ENCODE measurements at regions not wholly inside any gene's neighbourhood (a gene's known extent, or its start where the extent isn't known, plus 50 kb on each side); places are given as distances from the start of the nearest gene placed in this dataset.
A peak's percentile ranks its signal among the peaks of the same experiment; 100 is the strongest.

- DNase-seq (ENCODE audit: low read depth): no peak
Measured at GRCh38 chr1:58862728-58863385, 79.0 kb upstream of the JUN start.

DNA sequence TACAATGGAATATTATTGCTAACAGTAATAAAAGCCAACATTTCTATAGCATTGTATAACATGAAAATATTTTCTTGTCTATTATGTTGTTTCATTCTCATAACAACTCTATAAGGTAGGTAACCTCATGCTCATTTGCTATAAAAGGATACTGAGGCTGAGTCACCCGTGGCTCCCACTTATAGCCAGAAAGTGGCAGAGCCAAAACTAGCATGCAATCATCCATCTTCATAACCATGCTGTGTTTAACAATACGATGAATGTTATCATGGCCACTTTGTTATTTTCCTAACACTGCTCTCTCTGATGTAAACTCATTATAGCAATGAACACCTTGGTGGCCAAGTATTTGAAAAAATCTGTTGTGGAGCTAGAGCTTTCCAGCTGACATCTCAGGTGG lies 80.8 kb upstream of the JUN start:
- no peak for DNase-seq (ENCODE audit: low read depth)

GRCh38 chr1:58866578-58866977 lies 82.7 kb upstream of the JUN start:
- DNase-seq (ENCODE audit: low read depth): no peak

DNA sequence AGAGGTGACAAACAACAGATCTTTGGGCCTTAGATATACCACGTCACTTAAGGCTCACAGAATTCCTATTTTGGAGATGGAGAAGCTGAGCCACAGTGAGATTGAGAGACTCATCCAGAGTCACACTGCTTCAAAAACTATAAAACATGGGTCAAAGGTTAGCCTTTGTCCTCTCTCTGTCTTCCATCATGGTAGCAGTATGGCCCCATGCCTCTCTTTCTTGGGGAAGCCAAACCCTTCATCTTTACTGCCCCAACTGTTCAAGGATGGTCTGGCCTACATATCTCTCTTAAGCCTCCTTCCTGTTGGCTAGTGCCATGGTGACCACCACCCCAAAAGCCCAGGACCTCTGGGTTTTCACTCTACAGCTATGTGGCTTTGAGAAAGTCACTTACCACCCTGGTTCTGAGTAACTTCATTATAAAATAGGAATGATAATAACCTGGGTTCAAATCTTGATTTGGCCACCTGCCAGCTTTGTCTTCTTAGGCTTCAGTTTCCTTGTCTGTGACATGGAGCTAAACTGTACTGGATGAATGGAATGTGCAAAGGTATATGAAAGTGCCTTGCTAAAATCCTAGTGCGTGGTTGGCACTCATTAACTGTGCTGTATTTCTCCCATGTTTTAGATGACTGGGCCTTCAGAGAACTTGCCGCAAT lies 85.9 kb upstream of the JUN start:
- DNase-seq (ENCODE audit: low read depth): no peak

GRCh38 chr1:58870298-58870676 lies 86.4 kb upstream of the JUN start:
- peak; percentile 24 for DNase-seq (ENCODE audit: low read depth)

- no peak for DNase-seq (ENCODE audit: low read depth)
Measured at GRCh38 chr1:58874342-58874741, 90.5 kb upstream of the JUN start.

DNA sequence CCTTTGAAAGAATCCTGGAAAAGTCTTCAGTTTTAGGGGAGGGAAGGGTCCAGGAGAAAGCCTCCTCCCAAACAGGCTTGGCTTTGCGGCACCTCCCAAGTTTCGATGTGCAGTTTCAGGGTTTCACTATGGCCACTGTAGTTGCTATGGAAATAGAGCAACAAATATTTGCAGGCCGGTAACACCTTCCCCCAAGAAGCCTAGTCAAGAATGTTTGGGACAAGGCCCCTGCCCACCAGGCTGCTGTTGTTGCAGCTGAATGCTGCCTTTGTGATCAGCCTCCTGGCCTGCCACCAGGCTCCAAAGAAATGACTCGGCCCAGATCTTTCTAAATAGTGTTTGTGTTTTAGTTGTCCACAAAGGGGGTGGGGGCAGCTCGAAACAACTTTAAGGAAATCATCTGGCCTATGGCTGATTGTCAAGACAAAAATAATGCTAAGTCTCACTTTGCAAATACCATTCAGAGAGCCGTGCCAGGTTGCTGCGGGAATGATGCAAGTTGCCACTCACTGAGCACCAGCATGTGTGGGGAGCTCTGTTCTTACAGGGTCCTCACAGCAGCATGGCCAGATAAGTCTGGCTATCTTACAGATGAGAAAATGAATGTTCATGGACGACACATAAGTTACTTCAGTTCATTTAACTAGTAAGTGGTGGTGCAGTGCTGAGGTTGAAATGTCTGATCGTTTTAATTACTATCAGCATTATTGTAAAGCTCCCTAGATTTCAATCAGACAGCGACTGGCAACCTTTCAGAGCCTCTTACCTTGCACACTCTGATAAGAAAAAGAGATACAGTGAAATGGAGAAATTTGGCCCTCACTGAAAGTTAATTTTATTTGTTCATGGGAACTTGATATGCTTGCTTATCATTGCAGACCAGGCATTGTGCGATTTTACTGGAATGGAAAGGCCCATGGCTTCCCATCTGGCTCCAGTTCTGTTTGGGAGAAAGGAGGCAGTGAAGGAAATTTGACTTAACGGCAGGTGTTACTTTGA lies 91.2 kb upstream of the JUN start:
- peak; percentile 82 for DNase-seq (ENCODE audit: low read depth)

DNA sequence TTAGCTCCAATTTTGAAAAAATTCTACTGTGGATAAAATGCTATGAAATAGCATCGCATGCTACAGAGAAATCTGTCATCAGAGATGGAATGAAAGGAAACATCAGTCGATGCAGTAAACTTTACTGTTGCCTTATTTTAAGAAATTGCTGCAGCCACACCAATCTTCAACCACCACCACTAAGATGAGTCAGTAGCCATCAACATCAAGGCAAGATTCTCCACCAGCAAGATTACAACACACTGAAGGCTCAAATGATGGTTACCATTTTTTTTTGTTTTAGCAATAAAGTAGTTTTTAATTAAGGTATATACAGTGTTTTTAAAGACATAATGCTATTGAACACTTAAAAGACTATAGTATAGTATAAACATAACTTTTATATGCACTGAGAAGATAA lies 95.6 kb upstream of the JUN start:
- DNase-seq (ENCODE audit: low read depth): peak; percentile 65

DNA sequence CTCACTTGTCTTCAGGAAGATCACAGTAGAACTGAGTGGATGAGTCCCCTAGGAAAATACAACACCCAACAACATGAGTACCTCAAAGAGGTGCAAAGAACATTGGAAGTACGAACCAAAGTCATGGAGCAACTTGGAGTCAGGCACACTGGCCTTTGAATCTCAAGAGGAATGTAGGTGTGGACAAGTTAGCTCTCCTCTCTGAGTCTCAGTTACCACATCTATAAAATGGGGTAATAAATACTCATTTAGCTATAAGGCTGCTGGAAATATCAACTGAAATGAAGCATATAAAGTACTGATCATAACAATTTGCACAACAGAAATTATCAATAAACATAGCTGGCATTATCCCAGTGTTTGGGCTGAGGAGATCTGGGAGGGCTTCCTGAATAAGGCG lies 96.7 kb upstream of the JUN start:
- no peak for DNase-seq (ENCODE audit: low read depth)

- DNase-seq (ENCODE audit: low read depth): peak; percentile 92
Measured at GRCh38 chr1:58881471-58881994, 97.7 kb upstream of the JUN start.

DNA sequence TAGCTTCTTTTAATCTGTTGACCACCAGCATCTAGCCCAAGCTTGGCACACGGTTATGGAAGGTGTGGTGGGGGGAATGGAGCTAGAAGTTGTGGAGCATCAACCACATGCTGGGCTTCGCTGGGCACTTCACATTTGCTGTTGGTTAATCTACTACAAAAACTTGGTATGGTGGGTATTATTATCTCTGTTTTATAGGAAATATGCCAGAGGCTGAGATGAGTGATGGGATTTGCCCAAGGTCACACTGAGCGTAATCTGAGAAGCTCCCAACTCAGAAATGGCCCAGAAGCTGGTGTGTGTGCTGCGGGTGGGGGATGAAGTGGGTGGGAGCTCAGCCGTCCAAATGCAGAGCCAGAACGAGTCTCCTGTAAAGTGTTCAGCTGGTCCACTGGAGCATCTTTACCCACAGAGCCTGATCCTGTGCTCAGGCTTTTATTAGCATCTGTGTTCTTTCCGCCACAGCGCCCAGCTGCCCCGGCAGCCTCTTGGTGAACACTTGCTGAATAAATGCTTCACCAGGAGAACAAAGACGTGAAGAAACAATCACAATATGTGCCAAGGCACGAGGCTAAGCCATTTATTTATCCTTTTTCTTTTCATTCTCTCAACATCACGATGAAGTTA lies 98.6 kb upstream of the JUN start:
- DNase-seq (ENCODE audit: low read depth): peak; percentile 14

GRCh38 chr1:58883037-58883887 lies 99.4 kb upstream of the JUN start:
- DNase-seq (ENCODE audit: low read depth): peak; percentile 97

GRCh38 chr1:58883888-58884482 lies 100.1 kb upstream of the JUN start:
- no peak for DNase-seq (ENCODE audit: low read depth)

DNA sequence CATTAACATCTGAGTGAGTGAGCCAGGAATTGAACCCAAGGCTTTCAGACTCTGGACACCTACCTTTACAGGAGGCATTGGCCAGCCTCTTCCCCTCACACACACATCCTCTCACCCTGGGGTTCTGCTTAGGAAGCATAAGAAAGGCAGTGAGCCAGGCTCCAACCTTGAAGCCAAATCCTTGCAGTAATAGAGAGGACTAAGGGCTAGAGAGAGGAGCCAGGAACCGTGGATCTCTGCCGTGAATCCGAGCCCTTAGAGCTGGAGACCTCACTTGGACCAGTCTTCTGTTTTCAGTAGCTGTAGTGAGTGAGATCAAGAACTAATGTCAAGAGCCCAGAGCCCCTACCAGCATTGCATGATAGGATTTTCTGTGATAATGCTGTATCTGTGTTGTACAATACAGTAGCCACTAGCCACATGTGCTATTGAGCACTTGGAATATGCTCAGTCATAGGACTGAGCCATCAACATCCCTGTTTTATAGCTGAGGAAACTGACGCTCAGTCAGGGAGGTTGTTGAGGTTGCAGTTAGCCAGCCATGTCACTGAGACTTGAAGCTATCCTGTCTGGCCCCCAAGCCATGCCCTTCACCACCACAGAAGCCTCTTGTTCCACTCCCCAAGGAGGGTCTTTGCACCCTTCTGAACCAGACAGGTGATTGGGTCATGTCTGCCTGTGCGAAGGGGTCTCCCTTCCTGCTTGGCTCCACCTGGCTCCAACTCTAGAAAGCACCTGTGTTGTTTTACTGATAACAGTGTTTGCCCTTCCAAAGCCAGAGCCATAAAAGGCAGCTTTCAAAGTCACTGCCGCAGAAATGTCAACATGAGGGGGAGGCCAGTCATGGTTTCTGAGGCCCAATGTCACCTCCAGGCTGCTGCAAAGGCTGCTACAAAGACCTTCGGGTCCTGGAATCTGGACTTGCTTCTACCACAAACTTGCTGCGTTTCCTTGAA lies 101.1 kb upstream of the JUN start:
- no peak for DNase-seq (ENCODE audit: low read depth)

DNA sequence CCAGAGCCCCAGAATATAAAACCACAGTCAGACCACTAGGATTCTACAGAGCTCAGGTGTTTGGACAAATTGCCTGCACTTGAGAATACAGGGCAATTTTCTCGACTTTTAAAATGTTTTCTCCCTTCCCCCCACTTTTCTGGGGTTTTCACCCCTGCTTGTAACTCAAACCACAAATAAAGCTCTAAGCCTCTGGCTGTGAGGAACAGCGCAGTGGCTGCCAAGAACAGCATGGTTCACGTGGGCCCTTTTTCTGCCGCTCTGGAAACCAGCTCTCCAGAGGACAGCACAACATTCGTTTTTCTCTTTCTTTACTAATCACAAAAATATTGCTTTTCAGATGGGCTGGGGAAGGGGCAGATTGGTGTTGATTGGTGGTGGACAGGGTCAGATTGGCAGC lies 102.2 kb upstream of the JUN start:
- DNase-seq (ENCODE audit: low read depth): peak; percentile 53

- no peak for DNase-seq (ENCODE audit: low read depth)
Measured at GRCh38 chr1:58886611-58887010, 102.8 kb upstream of the JUN start.

DNA sequence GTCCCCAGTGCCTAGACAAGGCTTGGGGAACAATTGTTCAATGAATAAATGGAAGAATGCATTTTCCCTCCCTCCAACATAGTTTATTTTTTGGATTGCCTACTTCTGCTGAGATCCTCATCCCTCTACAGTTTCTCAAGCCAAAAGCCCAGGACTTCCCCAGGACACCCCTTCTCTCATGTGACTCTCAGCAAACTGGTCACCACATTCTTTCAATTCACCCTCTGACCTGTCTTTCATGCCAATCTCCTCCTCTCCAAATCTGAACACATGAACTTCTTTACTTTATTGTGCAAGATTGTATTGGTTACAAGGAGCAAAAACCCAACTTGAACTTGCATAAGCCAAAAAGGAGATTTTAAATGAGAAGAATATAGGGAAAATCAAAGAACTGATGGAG lies 103.2 kb upstream of the JUN start:
- no peak for DNase-seq (ENCODE audit: low read depth)

DNA sequence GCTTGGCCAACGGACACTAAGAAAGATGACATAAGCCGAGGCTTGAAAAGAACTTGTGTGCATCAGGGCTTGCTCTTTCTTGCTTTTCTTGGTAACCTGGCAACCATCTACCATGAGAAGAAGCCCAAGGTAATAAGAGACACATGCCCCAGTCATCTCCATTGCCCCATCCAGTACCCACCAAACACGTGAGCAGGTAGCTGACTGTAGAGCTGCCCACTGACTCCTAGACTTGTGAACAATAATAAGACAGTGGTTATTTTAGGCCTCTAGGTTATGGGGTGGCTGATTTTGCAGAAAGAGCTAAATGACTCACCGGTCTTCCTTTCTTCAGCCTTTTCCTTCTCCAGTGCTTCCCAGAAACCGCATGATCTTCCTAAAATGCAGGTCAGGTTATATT lies 105.0 kb upstream of the JUN start:
- no peak for DNase-seq (ENCODE audit: low read depth)

GRCh38 chr1:58890113-58890512 lies 106.3 kb upstream of the JUN start:
- no peak for DNase-seq (ENCODE audit: low read depth)
